HG03439 (cell line): ENCODE measurements at regions not wholly inside any gene's neighbourhood (a gene's known extent, or its start where the extent isn't known, plus 50 kb on each side); places are given as distances from the start of the nearest gene placed in this dataset.

Source experiments
- ATAC-seq: cut with Tn5 transposase; IDR thresholded peaks from one replicate; pipeline ENCODE4 v1.9.1; 2021; ENCODE audit warnings: mild to moderate bottlenecking, moderate library complexity; ENCODE audit not compliant: unreplicated experiment

DNA sequence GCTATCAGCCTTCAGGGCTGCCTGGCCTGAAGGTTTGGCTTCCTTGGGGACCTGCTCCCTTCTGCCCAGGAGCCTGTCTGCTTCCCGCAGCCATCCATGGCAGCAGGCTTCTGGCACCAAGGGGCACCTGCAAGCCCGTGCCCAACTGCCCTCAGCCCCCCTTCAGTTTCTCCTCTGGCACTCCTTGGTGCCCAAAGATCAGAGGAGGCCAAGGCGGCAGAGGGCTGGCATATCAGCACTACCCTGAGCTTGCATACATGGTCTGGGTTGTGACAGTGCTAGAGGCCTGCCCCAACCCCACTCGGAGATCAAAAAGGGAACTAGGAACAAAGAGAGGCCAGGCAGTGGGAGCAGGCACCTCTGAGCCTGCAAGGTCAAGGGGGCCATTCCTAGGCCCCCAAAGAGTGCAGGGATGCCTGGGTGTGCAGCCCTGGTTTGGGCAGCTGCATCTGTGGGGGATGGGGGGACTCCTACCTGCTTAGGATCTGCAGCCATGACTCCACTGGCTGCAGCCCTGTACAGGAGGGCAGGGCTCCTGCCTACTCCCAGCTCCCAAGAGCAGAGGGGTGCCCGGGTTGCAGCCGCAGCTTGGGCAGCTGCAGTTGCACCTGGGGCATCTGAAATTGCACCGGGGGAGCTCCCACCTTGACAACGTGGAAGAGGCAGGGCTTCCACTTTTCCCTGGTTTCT is 76.2 kb upstream of the TP63 start:
- ATAC-seq: no peak

DNA sequence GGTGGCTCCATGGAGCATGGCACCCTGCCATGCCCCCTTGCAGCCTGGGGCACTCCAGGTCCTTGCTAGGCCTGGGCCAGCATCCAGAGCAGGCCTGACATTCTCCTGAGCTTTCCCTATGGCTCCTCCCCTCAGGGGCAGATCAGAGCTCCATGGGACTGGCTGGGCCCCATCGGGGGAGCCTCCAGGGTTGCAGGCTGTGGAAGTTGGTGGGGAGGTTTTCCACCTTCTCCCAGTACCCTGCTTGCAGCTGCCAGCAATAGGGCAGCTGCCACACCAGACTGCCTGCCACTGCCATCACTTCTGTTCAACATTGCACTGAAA is 75.7 kb upstream of the TP63 start:
- ATAC-seq: no peak

DNA sequence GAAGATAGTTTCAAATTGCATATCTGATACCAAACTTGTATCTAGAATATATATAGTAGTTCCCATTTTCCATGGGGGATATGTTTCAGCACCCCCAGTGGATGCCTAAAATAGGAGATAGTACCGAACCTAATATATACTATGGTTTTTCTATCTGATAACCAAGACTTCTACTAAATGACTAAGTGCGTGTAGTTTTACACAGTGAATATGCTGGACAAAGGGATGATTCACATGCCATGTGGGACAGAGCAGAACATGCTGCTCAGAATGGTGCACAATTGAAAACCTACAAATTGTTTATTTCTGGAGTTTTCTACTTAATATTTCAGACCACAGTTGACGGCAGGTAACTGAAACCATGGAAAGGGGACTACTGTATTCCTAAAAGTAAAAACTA is 73.4 kb upstream of the TP63 start:
- no peak for ATAC-seq

DNA sequence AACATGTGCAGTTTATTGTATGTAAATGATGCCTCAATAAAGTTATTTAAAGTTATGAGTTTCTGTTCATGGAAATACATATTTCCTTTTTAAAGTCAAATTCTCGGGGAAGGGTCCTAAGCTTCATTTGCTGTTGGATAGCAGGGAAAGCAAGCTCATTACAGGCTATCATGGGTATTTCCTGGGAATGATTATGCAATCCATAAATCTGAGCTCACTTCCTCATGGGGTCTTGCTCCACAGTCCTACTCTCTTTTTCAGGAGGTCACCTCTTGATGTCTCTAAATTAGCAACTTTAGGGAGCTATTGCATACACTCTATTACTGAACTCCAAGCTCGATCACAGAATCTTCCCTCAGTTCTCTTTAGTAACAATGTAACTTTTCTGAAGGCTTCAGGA is 69.9 kb upstream of the TP63 start:
- ATAC-seq: no peak

DNA sequence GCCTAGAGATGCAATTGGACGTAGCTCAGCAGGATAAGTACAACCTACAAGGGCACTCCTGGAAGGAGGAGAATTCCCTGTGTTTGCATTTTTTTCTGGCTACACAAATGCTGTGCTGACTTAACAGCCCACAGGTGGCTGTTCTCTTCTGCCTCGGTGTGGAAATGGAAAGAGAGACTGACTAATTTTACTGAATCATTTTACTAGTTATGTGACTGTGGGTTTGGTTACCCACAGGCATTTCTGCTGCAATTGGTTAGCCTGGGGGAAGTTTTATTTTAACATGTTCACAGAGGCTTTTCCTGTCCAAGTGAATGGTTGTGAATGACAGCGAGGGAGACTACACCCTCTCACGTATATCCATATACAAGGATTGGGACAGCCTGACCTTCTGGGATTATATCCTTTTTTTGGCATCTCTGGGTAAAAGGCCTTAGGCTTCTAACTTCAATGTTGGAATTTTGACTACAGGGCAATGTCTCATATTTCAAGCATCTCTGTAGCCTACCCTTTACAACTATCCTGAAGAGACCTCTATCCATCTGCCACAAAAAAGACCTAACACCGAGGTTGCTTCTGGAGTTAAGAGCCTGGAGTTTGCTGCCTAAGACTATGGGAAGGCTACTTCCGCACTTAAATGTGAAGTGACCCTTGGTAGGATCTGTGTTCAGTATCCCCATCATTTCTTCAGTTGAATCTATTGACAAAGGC is 67.2 kb upstream of the TP63 start:
- peak; percentile 78 for ATAC-seq

DNA sequence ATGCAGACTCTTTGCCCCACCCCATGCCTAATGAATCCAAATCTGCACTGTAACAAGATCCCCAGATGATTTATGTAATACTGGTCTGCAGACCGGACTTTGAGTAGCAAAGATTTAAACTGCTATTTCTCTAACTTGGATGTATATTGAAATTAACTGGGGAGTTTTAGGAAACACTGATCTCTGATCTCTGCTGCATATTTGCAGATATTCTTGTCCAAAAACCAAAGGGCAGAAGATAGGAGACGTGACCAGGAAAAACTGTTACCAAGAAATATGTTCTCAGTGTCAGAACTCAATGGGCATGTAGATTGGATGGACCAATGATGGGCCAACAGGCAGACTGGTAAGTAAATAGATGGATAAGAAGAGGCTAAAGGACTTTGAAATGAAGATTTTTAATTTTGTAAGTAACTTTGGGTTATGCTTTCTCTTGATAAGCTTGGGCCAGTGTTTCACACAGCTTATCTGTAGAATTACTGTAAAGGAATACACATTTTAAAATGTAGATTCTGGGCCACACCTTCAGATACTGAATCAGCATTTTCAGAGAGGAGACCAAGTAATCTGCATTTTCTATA is 64.5 kb upstream of the TP63 start:
- no peak for ATAC-seq

DNA sequence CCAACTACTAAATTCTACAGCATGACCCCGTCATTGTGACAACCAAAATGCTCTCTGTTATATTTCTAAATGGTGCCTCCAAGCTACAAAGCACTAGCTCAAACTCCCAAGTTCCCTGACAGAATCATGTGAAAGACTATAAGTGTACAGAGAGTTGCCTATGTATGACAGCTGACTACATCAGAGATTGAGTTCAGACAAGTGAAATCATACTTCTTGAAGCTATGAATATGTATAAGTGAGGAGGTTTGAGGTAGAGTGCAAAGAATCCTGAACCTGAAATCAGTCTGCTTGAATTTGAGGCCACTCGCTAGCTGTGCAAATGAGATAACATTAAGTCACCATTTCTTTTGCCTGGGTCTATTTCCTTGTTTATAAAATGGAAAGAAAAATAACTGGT is 63.9 kb upstream of the TP63 start:
- ATAC-seq: peak; percentile 15

DNA sequence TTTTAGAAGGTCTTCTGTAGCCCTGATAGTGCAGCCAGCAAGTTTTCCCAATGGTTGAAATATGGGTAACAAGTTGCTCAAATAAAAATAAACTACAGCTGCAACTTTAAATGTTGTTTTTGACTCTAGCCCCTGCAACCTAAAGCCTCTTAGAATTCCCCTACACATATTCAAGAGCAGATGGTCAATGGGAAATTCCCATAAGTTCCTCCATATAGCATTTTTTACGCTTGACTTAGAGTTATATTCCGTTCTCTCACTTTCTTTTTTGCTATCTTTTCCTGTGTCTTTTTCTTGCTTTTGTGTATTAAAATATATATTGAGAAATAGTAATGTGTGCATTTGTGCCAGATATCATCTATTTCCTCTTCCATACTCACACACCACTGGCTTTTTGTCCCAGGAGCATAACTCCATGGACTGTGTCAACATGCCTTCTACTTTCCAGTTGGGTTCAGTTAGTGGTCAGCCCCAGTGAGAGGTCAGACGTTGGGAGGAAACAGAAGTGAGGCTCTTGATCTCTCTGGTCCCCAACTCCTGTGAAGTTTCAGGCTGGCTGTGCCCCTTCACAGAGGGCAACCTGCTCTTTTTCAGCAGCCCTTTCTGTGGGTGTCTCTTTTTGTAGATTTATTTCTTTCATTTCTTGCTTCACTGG is 63.3 kb upstream of the TP63 start:
- peak; percentile 39 for ATAC-seq

DNA sequence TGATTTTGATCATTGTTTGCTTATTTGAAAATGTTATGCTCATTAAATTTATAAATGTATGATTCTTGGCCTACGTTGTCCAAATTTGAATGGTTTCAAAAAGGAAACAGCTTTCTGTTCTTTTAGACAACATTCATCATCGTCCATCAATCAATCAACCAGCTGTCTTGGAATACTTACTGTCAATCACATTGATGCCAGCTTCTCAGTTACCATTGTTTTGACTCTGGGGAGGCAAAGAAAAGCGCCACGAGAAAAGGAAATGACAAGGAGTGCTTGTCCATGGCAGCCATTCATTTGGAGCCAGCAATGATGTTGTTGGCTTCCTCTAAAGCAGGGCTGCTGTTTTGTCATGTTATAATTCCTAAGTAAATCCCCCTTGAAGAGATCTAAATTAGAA is 62.2 kb upstream of the TP63 start:
- ATAC-seq: no peak

DNA sequence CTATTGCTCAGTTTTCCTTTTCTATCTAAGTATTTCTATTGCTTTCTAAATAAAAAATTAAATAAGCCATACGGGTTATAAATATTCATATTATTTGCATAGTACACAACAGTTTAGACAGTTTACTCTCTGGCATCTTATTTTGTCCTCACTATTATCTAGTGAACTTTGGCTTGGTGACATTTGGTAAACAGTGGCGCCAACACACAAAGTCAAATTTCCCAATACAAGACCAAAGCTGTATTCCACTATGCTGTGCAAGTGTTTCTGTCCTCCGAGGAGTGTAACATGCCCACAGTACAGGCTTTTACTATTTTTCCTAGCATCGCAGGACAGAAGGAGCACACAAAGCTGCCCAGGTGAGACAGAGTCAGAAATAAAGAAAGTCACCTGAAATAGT is 61.7 kb upstream of the TP63 start:
- ATAC-seq: no peak

DNA sequence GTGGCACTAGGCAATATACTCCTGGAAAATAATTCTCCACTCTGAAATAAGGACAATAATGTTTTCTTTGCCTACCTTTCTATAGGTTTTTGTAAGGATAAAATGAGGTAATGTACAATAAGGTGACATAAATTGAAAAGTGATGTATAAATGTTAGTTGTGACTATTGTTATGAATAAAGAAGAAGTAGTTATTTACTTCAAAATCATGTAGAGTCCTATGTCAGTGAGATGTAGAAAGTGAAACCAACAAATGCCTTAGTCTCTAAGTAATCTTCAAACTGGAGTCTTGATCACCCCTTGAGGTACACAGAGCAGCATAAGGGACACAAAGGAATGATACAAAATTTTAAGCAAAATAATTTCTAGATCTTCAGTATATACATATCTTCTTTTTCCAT is 60.3 kb upstream of the TP63 start:
- peak; percentile 35 for ATAC-seq

DNA sequence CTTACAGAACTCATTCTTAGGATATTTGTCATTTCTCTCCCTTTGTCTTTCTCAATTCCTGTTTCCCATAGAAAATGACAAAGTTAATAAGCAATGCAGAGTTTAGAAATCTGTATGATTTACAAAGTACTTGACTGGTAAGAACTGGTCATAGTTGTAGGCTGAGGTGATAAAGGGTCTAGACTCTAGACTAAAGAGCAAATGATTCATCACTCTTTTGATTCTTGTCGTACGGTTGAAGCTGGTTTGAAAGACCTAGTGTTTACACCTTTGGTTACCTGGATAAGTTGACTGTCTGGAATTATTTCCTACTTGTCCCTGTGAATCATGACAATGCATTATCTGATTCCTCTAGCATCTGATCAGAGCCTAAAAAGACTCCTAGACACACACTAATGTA is 58.9 kb upstream of the TP63 start:
- no peak for ATAC-seq

DNA sequence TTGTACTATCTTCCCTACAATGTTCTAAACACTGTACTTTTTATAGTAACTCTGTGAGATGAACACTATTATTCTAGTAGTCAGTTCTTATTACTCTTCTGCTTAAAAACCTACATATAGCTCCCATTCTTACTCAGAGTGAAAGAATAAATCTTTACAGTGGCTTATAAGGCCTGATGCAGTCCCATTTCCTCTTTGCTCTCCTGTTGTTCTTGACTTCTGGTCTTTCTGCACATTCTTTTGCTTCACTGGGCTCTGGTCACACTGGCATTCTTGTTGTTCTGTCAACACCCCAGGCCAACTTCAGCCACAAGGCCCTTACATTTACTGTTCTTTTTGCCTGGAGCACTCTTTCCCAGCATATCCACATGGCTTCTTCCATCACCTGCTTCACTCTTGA is 58.2 kb upstream of the TP63 start:
- ATAC-seq: peak; percentile 45

DNA sequence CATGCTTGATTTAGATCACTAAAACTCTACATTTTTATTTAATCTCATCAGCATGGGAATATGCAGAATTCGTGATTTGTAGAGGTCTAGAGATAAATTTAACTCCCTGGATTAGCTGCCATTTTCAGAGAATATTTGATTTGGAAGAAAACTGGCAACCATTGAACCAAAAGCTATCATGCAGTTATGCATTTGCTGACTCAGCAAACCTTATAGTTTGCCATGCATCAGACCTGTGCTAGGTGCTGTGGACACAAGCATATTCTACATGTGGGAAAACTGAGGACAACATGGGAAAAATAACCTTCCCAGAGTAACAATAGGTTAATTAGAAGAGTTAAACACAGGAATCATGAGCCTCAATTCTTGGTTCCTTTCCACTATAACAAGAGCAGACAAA is 54.7 kb upstream of the TP63 start:
- no peak for ATAC-seq

DNA sequence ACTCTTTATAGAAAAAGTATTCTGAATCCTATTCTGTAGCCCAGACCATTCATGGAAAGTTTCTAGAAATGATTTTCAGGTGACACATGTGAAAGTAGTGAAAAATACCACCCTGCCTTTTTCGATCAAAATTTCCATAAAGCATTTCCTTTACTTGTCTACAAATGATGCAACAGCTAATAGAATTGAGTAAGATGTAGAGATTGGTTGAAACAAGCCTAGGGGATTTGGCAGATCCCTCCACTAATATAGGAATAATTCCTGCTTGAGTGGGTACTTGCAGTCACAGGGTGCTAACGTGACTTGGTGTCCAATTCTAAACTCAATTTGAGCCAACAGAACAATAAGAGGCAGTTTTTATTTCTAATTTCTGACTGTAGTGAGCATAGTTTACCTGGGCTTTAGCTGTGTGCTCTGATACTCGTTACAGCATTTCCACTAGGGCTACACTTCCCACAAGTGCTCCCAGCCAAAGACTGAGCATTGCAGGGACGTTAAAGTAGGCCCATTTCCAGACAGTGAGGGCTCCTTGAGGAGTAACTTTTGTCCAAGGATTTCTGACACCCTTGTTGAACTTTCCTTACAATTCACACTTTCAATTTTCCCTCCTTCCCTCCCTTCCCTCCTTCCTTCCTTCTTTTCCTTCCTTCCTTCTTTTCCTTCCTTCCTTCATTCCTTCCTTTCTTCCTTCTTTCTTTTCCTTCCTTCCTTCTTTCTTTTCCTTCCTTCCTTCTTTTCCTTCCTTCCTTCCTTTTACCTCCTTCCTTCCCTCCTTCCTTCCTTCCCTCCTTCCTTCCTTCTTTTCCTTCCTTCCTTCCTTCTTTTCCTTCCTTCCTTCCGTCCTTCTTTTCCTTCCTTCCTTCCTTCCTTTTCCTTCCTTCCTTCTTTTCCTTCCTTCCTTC is 53.9 kb upstream of the TP63 start:
- no peak for ATAC-seq

DNA sequence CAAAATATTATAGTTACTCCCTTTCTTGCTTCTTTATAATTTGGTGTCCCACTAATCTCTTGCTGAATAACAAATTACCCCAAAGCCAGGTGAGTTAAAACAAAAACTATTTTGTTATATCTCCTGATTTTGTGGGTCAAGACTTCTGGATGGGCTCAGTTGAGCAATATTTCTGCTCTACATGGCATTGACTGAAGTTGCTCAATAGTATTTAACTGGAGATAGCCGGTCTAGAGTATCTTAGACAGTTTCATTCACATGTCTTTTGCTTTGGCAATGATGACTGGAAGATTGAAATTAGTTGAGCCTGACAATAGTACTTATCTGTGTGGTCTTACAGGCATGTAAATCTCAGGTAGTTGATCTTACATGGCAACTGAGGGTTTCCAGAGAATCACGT is 51.0 kb upstream of the TP63 start:
- no peak for ATAC-seq
